SK-N-MC (cell line): ENCODE measurements at regions not wholly inside any gene's neighbourhood (a gene's known extent, or its start where the extent isn't known, plus 50 kb on each side); places are given as distances from the start of the nearest gene placed in this dataset.

Experiments used
- EZH2 ChIP-seq: fragments of 200-600 bp; sonication (generic); IDR thresholded peaks from one replicate; pipeline ENCODE4 v1.6.1; 2017; ENCODE audit warnings: antibody characterized with exemption
- POLR2AphosphoS5 ChIP-seq: IDR thresholded peaks from 2 replicates; pipeline ENCODE4 v1.6.1; 2012; ENCODE audit warnings: mild to moderate bottlenecking, low read depth, low read length, borderline replicate concordance

DNA sequence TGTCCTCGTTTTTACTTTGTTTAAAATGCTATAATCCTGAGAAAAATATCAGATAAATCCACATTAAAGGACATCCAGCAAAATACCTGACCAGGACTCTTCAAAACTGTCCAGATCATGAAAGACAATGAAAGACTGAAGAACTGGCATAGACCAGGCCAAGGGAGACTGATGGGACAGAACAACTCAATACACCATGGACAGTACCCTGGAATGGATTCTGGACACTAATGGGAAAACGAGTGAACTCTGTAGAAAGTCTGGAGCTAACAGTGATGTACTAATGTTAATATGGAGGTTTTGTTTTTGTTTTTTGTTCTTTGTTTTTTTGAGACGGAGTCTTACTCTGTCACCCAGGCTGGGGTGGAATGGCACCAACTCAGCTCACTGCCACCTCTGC lies 461.4 kb downstream of the CD83 start:
- TF ChIP-seq POLR2AphosphoS5 (no peak), EZH2 (no peak)
